OCI-LY7 (cell line): ENCODE measurements at regions not wholly inside any gene's neighbourhood (a gene's known extent, or its start where the extent isn't known, plus 50 kb on each side); places are given as distances from the start of the nearest gene placed in this dataset.

Experiments used
- EZH2phosphoT487 ChIP-seq: fragments of 200-600 bp; sonication (generic); IDR thresholded peaks from 2 replicates; pipeline ENCODE4 v1.6.1; 2018; ENCODE audit warnings: low read depth, borderline replicate concordance, mild to moderate bottlenecking, mixed run types, antibody characterized with exemption, low read length, moderate library complexity, mixed read lengths
- TF ChIP-seq, protein P1 (sequence below): fragments of 200-600 bp; sonication (generic); conservative IDR thresholded peaks from 2 replicates; pipeline ENCODE4 v1.5.1; 2014; ENCODE audit warnings: mild to moderate bottlenecking, antibody characterized with exemption, low read length, moderate library complexity, mixed read lengths

DNA sequence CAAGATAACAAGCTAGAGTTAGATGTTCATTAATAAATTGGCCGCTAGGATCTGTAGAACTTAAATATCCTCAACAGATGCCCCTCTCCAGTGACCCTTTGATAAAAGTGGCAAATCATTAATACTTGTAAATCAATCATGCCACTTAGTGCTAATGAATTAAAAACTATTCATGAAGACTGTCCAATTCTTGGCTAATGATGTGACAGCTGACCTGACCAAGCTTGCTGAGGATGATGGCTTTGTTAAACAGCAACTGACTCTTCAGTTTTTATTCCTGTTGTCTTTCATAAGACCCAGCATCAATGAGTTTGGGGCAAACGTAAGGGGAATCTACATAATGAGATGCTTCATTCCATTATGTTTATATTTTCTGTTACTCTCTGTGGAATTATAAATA is 396.8 kb upstream of the NMUR2 start:
- TF ChIP-seq, protein P1, sequence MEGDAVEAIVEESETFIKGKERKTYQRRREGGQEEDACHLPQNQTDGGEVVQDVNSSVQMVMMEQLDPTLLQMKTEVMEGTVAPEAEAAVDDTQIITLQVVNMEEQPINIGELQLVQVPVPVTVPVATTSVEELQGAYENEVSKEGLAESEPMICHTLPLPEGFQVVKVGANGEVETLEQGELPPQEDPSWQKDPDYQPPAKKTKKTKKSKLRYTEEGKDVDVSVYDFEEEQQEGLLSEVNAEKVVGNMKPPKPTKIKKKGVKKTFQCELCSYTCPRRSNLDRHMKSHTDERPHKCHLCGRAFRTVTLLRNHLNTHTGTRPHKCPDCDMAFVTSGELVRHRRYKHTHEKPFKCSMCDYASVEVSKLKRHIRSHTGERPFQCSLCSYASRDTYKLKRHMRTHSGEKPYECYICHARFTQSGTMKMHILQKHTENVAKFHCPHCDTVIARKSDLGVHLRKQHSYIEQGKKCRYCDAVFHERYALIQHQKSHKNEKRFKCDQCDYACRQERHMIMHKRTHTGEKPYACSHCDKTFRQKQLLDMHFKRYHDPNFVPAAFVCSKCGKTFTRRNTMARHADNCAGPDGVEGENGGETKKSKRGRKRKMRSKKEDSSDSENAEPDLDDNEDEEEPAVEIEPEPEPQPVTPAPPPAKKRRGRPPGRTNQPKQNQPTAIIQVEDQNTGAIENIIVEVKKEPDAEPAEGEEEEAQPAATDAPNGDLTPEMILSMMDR: no peak
- no peak for TF ChIP-seq EZH2phosphoT487
